A549 (cell line): ENCODE measurements at regions not wholly inside any gene's neighbourhood (a gene's known extent, or its start where the extent isn't known, plus 50 kb on each side); places are given as distances from the start of the nearest gene placed in this dataset.

Experiments
- ATAC-seq, 2 experiments: fragments of 200-7000 bp in 1 of 2; fragments of >200 bp in 1 of 2; cut with Nextera tagmentation in 1 of 2; cut with Tn5 transposase in 1 of 2; 3 replicates each; pipeline versions ENCODE4 v1.8.0 to v1.9.1; 2018 to 2020; ENCODE audit warnings: mild to moderate bottlenecking in 1 of 2, moderate library complexity in 1 of 2
- CTCF ChIA-PET: fragments of 300-600 bp; sonication (Branson Sonifier 250); formaldehyde crosslinking; extraction: SDS; loops from one replicate; lab custom pipeline; 2021; ENCODE audit warnings: antibody characterized with exemption, inconsistent platforms; lab: Yijun Ruan, JAX
- POLR2A ChIA-PET: fragments of 350-600 bp; formaldehyde crosslinking; extraction: SDS; loops from one replicate; lab custom pipeline; 2021; ENCODE audit warnings: antibody characterized with exemption, inconsistent platforms; lab: Yijun Ruan, JAX
- DNase-seq, 2 experiments: peaks; one replicate each; pipeline versions ENCODE4 v3.0.0 to v3.0.0-alpha.2; 2011 to 2016; ENCODE audit warnings: low read depth in 1 of 2, low spot score in 1 of 2
- FAIRE-seq: peaks from 2 replicates; lab custom pipeline; 2011; peaks lifted over from hg19 to GRCh38; lab: Jason Lieb, UNC
- H3K27ac ChIP-seq, 2 experiments: fragments of >200 bp; sonication (Bioruptor Twin); formaldehyde crosslinking; 3 replicates each; pipeline ENCODE4 v1.5.1; 2016 to 2017
- H3K4me1 ChIP-seq: fragments of >200 bp; sonication (Bioruptor Twin); formaldehyde crosslinking; 3 replicates; pipeline ENCODE4 v1.6.1; 2016
- H3K4me2 ChIP-seq: fragments of >200 bp; sonication (Bioruptor Twin); formaldehyde crosslinking; 3 replicates; pipeline ENCODE4 v1.6.1; 2016
- H3K4me3 ChIP-seq: fragments of >200 bp; sonication (Bioruptor Twin); formaldehyde crosslinking; 3 replicates; pipeline ENCODE4 v1.5.1; 2016
- H3K9me3 ChIP-seq: fragments of >200 bp; sonication (Bioruptor Twin); formaldehyde crosslinking; 3 replicates; pipeline ENCODE4 v1.6.1; 2016
- BHLHE40 ChIP-seq: IDR thresholded peaks from 2 replicates; pipeline ENCODE4 v1.6.1; 2012; ENCODE audit warnings: low read depth, low read length, inconsistent platforms
- CEBPB ChIP-seq, 2 experiments: fragments of >200 bp in 1 of 2; sonication (Bioruptor Twin) in 1 of 2; formaldehyde crosslinking in 1 of 2; IDR thresholded peaks; 2 replicates each; pipeline ENCODE4 v1.6.1; 2012 to 2016
- EHF ChIP-seq: fragments of 250-450 bp; sonication (Bioruptor Pico); IDR thresholded peaks from 2 replicates; pipeline ENCODE4 v1.5.0; 2020; ENCODE audit warnings: mild to moderate bottlenecking
- EHMT2 ChIP-seq: fragments of 200-600 bp; sonication (generic); IDR thresholded peaks from 2 replicates; pipeline ENCODE4 v1.6.1; 2016; ENCODE audit warnings: antibody characterized with exemption, low read depth, mild to moderate bottlenecking, moderate library complexity
- ESRRA ChIP-seq: fragments of 150-350 bp; IDR thresholded peaks from 2 replicates; pipeline ENCODE4 v1.6.1; 2014; ENCODE audit warnings: mild to moderate bottlenecking, low read length, borderline replicate concordance
- FOSB ChIP-seq: fragments of 250-450 bp; sonication (Bioruptor Pico); IDR thresholded peaks from 2 replicates; pipeline ENCODE4 v1.5.0; 2020; ENCODE audit warnings: mild to moderate bottlenecking, moderate library complexity
- GATA3 ChIP-seq: IDR thresholded peaks from 2 replicates; pipeline ENCODE4 v1.6.1; 2012; ENCODE audit warnings: borderline replicate concordance
- HEYL ChIP-seq: fragments of 250-450 bp; sonication (Bioruptor Pico); IDR thresholded peaks from 2 replicates; pipeline ENCODE4 v1.8.0; 2021; ENCODE audit warnings: mild to moderate bottlenecking, moderate library complexity
- HOXB13 ChIP-seq: fragments of 250-450 bp; sonication (Bioruptor Pico); IDR thresholded peaks from 2 replicates; pipeline ENCODE4 v1.5.0; 2020; ENCODE audit warnings: low read depth, mild to moderate bottlenecking, moderate library complexity
- HOXB5 ChIP-seq: fragments of 250-450 bp; sonication (Bioruptor Pico); IDR thresholded peaks from 2 replicates; pipeline ENCODE4 v1.5.0; 2020; ENCODE audit warnings: mild to moderate bottlenecking, moderate library complexity
- JUN ChIP-seq, 2 experiments: fragments of >200 bp; sonication (Bioruptor Twin); formaldehyde crosslinking; IDR thresholded peaks; 2 replicates in 1 of 2; 3 replicates in 1 of 2; pipeline ENCODE4 v1.6.1; 2016 to 2017
- JUNB ChIP-seq: fragments of >200 bp; sonication (Bioruptor Twin); formaldehyde crosslinking; IDR thresholded peaks from 2 replicates; pipeline ENCODE4 v1.6.1; 2016
- KDM1A ChIP-seq: fragments of 200-600 bp; sonication (generic); IDR thresholded peaks from 2 replicates; pipeline ENCODE4 v1.6.1; 2016; ENCODE audit warnings: low read depth, mild to moderate bottlenecking
- MAFK ChIP-seq: fragments of 450-650 bp; IDR thresholded peaks from 2 replicates; pipeline ENCODE4 v1.6.1; 2014; ENCODE audit not compliant: partially characterized antibody
- MYC ChIP-seq: IDR thresholded peaks from 2 replicates; pipeline ENCODE4 v1.6.1; 2012; ENCODE audit warnings: mild to moderate bottlenecking, inconsistent platforms, low read length, improper control_type of control experiment, borderline replicate concordance
- NFE2L2 ChIP-seq: fragments of 150-350 bp; conservative IDR thresholded peaks from 2 replicates; pipeline ENCODE4 v1.6.1; 2014; ENCODE audit warnings: low read length
- NPAS2 ChIP-seq: fragments of 250-450 bp; sonication (Bioruptor Pico); IDR thresholded peaks from 2 replicates; pipeline ENCODE4 v1.8.0; 2022; ENCODE audit warnings: mild to moderate bottlenecking, moderate library complexity, borderline replicate concordance
- POLR2A ChIP-seq: IDR thresholded peaks from 2 replicates; pipeline ENCODE4 v1.6.1; 2012; ENCODE audit warnings: mild to moderate bottlenecking, low read length
- POLR2AphosphoS2 ChIP-seq: conservative IDR thresholded peaks from 2 replicates; pipeline ENCODE4 v1.6.1; 2012; ENCODE audit warnings: low read length, improper control_type of control experiment, inconsistent platforms
- RAD21 ChIP-seq, 2 experiments: fragments of >200 bp in 1 of 2; sonication (Bioruptor Twin) in 1 of 2; formaldehyde crosslinking in 1 of 2; IDR thresholded peaks in 1 of 2; conservative IDR thresholded peaks in 1 of 2; 2 replicates in 1 of 2; 3 replicates in 1 of 2; pipeline ENCODE4 v1.6.1; 2012 to 2018; ENCODE audit warnings: inconsistent platforms in 1 of 2
- RCOR1 ChIP-seq: fragments of 150-350 bp; IDR thresholded peaks from 2 replicates; pipeline ENCODE4 v1.6.1; 2014; ENCODE audit warnings: antibody characterized with exemption, low read length, low read depth
- RNF2 ChIP-seq: fragments of 200-600 bp; sonication (generic); IDR thresholded peaks from 2 replicates; pipeline ENCODE4 v1.6.1; 2016; ENCODE audit warnings: low read depth, mild to moderate bottlenecking, antibody characterized with exemption, moderate library complexity, borderline replicate concordance
- SREBF2 ChIP-seq: fragments of 450-650 bp; IDR thresholded peaks from 2 replicates; pipeline ENCODE4 v1.6.1; 2014; ENCODE audit warnings: mild to moderate bottlenecking, moderate library complexity
- USF2 ChIP-seq: fragments of 450-650 bp; IDR thresholded peaks from 2 replicates; pipeline ENCODE4 v1.6.1; 2014; ENCODE audit warnings: antibody characterized with exemption
- ZC3H11A ChIP-seq: fragments of 450-650 bp; IDR thresholded peaks from 2 replicates; pipeline ENCODE4 v1.6.1; 2014; ENCODE audit warnings: antibody characterized with exemption, mild to moderate bottlenecking
- ZSCAN20 ChIP-seq: fragments of 250-450 bp; sonication (Bioruptor Pico); IDR thresholded peaks from 2 replicates; pipeline ENCODE4 v1.8.0; 2022; ENCODE audit warnings: mild to moderate bottlenecking, moderate library complexity
- WGBS: methylation state at CpG from one replicate; pipeline ENCODE4 v1.1.6; 2017; ENCODE audit errors: missing lambda C conversion rate; 5-methylcytosine and 5-hydroxymethylcytosine counted together
- TF ChIP-seq, protein P1 (sequence below): fragments of >200 bp; sonication (Bioruptor Twin); formaldehyde crosslinking; IDR thresholded peaks from 3 replicates; pipeline ENCODE4 v1.6.1; 2016
- TF ChIP-seq, protein P2 (sequence below): fragments of 250-450 bp; sonication (Bioruptor Pico); IDR thresholded peaks from 2 replicates; pipeline ENCODE4 v1.5.0; 2020; ENCODE audit warnings: low read depth, mild to moderate bottlenecking, moderate library complexity
- TF ChIP-seq, protein P3 (sequence below): IDR thresholded peaks from 2 replicates; pipeline ENCODE4 v1.6.1; 2012
- TF ChIP-seq, protein P4 (sequence below): fragments of >200 bp; sonication (Bioruptor Twin); formaldehyde crosslinking; IDR thresholded peaks from 3 replicates; pipeline ENCODE4 v1.5.1; 2016

DNA sequence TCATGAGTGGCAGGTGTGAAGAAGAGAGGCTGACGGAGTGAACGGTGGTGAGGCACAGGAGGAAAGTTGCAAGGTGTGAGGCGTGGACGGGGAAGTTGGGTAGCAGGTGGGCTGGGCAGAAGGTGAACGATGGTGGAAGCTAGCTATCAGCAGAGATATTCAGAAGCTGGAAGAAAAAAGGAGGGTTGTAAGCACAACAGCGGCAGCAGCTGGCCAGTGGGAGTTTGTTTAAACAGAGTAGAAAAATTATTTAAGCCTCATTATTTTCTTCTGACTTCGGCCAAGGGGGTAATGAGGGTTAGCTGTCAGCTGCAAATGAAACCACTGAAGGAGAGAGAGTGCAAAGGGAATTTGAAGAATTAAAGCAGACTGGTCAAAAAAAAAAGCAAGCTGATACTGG, 62.1 kb upstream of the PRKAR2B start:
- ChIA-PET POLR2A (no interaction called here), CTCF (interaction anchor here (0.6 to 1.2 kb wide), 2 partner anchors 9 to 213 kb away, joined by 3 read pairs; no protein-coding TSS in a partner anchor)
- Histone ChIP-seq H3K9me3 (no peaks in the 10 kb centered on the region), H3K4me1 (no peaks in the 10 kb centered on the region), H3K27ac (no peak overlapping the region), H3K4me3 (no peak overlapping the region), H3K4me2 (no peak overlapping the region)
- FAIRE-seq: no peak
- TF ChIP-seq EHMT2 (no peak), GATA3 (no peak), RNF2 (no peak), POLR2A (no peak), RCOR1 (no peak), HOXB5 (no peak), NFE2L2 (no peak), CEBPB (IDR thresholded peaks at IDR 0.05) (no peak), EHF (CRISPR knock-in tag) (no peak), NPAS2 (no peak), ZC3H11A (no peak)
- TF ChIP-seq, protein P1, sequence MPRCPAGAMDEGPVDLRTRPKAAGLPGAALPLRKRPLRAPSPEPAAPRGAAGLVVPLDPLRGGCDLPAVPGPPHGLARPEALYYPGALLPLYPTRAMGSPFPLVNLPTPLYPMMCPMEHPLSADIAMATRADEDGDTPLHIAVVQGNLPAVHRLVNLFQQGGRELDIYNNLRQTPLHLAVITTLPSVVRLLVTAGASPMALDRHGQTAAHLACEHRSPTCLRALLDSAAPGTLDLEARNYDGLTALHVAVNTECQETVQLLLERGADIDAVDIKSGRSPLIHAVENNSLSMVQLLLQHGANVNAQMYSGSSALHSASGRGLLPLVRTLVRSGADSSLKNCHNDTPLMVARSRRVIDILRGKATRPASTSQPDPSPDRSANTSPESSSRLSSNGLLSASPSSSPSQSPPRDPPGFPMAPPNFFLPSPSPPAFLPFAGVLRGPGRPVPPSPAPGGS: no peak
- TF ChIP-seq, protein P2, sequence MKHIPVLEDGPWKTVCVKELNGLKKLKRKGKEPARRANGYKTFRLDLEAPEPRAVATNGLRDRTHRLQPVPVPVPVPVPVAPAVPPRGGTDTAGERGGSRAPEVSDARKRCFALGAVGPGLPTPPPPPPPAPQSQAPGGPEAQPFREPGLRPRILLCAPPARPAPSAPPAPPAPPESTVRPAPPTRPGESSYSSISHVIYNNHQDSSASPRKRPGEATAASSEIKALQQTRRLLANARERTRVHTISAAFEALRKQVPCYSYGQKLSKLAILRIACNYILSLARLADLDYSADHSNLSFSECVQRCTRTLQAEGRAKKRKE: no peak
- TF ChIP-seq, protein P3, sequence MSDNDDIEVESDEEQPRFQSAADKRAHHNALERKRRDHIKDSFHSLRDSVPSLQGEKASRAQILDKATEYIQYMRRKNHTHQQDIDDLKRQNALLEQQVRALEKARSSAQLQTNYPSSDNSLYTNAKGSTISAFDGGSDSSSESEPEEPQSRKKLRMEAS: no peak
- no peak for DNase-seq
- 74% methylated on average over 7 of the region's 7 CpGs for WGBS
- no peak for ATAC-seq

DNA sequence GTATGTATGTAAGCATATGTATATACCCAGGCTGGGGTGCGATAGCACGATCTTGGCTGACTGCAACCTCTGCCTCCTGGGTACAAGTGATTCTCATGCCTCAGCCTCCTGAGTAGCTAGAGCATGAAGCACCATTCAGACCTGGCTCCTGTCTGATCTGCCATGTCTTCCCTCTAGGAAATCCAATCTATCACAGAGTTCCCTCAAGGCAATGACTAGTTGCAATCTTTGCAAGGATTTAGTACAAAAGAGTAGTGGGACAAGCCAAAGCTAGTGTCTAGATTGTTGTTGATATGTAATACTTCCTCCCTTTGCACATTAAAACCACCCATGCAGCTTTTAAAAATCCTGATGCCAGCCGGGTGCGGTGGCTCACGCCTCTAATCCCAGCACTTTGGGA, 60.5 kb upstream of the PRKAR2B start:
- no peak overlapping the region for H3K27ac ChIP-seq
- TF ChIP-seq NFE2L2 (no peak), MYC (no peak), SREBF2 (no peak), GATA3 (no peak), ZSCAN20 (no peak), FOSB (CRISPR knock-in tag) (no peak), HOXB13 (CRISPR knock-in tag) (no peak), BHLHE40 (no peak), POLR2AphosphoS2 (no peak), JUNB (no peak), USF2 (no peak), KDM1A (no peak), MAFK (no peak), RAD21 (conservative IDR thresholded peaks at IDR 0.05 in 1 of 2, IDR thresholded peaks at IDR 0.05 in 1 of 2) (no peak), HEYL (CRISPR knock-in tag) (no peak), HOXB5 (no peak), JUN (IDR thresholded peaks at IDR 0.05) (no peak), ESRRA (no peak)
- TF ChIP-seq, protein P4, sequence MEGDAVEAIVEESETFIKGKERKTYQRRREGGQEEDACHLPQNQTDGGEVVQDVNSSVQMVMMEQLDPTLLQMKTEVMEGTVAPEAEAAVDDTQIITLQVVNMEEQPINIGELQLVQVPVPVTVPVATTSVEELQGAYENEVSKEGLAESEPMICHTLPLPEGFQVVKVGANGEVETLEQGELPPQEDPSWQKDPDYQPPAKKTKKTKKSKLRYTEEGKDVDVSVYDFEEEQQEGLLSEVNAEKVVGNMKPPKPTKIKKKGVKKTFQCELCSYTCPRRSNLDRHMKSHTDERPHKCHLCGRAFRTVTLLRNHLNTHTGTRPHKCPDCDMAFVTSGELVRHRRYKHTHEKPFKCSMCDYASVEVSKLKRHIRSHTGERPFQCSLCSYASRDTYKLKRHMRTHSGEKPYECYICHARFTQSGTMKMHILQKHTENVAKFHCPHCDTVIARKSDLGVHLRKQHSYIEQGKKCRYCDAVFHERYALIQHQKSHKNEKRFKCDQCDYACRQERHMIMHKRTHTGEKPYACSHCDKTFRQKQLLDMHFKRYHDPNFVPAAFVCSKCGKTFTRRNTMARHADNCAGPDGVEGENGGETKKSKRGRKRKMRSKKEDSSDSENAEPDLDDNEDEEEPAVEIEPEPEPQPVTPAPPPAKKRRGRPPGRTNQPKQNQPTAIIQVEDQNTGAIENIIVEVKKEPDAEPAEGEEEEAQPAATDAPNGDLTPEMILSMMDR: no peak
- TF ChIP-seq, protein P3: no peak
- no peak for DNase-seq
- no peak for ATAC-seq
- no peaks in the 10 kb centered on the region for H3K9me3 ChIP-seq
- H3K4me1 ChIP-seq: no peaks in the 10 kb centered on the region
- H3K4me3 ChIP-seq: no peak overlapping the region
- ChIA-PET CTCF (no interaction called here), POLR2A (no interaction called here)
- no peak overlapping the region for H3K4me2 ChIP-seq
- WGBS: 80% methylated on average over 5 of the region's 5 CpGs
- no peak for FAIRE-seq
